Ramos (cell line): ENCODE measurements at regions not wholly inside any gene's neighbourhood (a gene's known extent, or its start where the extent isn't known, plus 50 kb on each side); places are given as distances from the start of the nearest gene placed in this dataset.
"Not testable (repeated sequence)": the region's sequence is repeated elsewhere in the genome, so short reads cannot be mapped to it uniquely, and the experiment has no call there.

Source experiments
- in situ Hi-C: fragments of 300-500 bp; cut with MboI; formaldehyde crosslinking; loops from one replicate; pipeline ENCODE4 v1.14.3; 2022; ENCODE audit warnings: low sequenced_read_pairs; ENCODE audit not compliant: unreplicated experiment

DNA sequence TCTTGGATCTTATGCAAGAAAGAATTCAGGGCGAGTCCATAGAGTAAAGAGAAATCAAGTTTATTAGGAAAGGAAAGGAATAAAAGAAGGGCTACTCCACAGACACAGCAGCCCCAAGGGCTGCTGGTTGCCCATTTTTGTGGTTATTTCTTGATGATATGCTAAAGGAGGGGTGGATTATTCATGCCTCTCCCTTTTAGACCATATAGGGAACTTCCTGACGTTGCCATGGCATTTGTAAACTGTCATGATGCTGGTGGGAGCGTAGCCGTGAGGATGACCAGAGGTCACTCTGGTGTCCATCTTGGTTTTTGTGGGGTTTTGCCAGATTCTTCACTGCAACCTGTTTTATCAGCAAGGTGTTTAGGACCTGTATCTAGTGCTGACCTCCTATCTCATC is 115.4 kb upstream of the CARD11 start:
- in situ Hi-C loops, result no loop called here

GRCh38 chr7:3159445-3159844 is 115.8 kb upstream of the CARD11 start:
- in situ Hi-C loops, result no loop called here

- in situ Hi-C loops, result not testable (repeated sequence)
Observed at GRCh38 chr7:3159926-3160325, 116.3 kb upstream of the CARD11 start.

DNA sequence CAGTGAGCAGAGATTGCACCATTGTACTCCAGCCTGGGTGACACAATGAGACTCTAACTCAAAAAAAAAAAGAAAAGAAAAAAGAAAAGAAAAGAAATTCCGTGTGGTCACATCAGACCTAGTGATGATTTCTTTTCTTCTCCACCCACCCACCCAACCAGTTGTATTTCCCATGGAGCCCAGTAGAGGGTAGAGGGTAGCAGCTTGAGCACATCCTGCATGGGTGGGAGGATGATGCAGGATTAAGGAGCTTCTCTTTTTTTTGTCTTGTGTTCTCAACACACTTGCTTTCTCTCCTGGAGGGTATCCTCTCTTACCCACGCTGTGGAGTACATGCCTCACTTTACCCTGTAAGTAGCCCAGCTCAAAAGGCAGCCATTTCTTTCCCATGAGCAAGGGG is 118.6 kb upstream of the CARD11 start:
- in situ Hi-C loops, result no loop called here

DNA sequence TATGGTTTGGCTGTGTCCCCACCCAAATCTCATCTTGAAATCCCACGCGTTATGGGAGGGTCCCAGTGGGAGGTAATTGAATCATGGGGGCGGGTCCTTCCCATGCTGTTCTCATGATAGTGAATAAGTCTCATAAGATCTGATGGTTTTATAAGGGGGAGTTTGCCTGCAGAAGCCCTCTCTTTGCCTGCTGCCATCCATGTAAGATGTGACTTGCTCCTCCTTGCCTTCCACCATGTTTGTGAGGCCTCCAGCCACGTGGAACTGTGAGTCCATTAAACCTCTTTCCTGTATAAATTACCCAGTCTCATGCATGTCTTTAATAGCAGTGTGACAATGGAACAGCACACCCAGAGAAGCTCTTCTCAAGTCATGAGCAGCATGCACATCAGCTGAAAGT is 119.1 kb upstream of the CARD11 start:
- in situ Hi-C loops, result not testable (repeated sequence)

GRCh38 chr7:3164380-3164792 is 120.7 kb upstream of the CARD11 start:
- in situ Hi-C loops, result no loop called here

DNA sequence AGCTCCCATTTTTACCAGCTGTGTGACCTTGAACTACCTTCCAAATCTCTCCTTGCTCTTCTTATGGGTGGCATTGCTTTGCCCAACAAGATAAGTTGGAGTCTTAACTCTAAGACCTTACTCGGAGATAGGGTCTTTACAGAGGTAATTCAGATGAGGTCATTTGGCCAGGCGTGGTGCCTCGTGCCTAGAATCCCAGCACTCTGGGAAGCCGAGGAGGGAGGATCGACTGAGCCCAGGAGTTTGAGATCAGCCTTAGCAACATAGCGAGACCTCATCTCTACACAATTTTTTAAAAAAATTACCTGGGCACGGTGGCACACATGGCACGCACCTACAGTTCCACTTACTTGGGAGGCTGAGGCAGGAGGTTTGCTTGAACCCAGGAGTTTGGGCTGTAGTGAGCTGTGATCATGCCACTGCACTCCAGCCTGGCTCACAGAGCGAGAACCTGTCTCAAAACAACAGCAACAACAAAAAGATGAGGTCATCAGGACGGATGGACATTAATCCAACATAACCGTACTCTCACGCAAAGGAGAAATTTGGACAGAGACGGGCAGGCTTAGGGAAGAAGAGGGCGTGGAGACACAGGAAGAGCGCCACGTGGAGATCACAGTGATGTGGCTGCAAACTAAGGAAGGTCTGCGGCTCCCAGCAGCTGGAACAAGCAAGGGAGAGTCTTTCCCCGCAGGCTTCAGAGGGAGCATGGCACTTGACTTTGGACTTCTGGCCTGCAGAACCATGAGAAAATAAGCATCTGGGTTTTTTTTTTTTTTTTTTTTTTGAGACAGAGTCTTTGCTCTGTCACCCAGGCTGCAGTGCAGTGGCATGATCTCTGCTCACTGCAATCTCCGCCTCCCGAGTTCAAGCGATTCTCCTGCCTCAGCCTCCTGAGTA is 122.3 kb upstream of the CARD11 start:
- in situ Hi-C loops, result no loop called here

- in situ Hi-C loops, result no loop called here
Observed at GRCh38 chr7:3167551-3167950, 123.9 kb upstream of the CARD11 start.

- in situ Hi-C loops, result no loop called here
Observed at GRCh38 chr7:3168370-3168769, 124.7 kb upstream of the CARD11 start.

DNA sequence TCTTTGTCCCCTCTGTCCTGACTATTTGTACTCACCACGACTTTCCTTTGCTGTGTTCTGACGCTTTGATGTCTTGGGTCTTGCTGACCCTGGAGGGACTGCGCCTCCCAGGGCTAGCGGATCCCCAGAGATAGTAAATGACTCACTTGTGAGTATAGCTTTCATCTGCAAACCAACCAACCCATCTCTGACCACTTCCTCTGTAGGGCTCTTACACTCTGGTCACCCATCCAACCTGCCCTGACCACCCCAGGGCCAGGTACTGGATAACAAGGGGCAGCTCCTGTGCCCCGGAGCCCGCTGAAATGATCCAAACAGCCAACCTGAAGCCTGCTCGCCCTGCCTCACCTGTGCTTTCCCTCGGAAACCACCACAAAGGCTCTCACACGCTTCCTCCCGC is 125.2 kb upstream of the CARD11 start:
- in situ Hi-C loops, result no loop called here

GRCh38 chr7:3172768-3173280 is 128.2 kb upstream of the SDK1 start:
- in situ Hi-C loops, result no loop called here

- in situ Hi-C loops, result no loop called here
Observed at GRCh38 chr7:3174515-3175284, 126.4 kb upstream of the SDK1 start.

DNA sequence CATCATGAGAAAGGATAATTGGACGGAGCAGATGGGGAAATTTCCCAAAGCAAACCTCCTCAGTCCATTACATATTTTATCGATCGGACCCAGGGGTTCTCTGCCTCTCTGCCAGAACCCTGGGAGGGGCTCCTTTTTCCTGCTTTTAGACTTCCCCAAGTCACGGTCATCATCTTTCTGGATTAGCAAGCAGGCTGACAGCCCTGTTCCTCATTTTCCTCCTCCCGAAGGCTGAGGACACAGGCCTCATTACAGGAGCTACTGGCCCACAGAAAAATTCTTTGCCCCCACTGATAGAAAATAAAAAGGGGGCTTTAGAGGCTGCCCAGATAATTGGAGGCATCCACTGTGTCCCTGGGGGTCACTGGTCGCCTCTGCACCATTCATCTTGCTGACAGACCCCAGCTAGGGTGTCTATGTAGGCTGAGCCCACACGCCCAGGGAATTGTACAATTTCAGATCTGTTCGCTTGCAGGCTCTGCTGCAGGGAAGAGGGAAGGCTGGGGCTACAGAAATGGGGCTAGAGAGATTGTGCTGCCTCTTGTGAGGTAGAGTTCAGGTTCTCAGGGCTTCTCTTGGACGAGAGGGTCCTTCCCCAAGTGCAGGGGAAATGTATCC is 125.7 kb upstream of the SDK1 start:
- in situ Hi-C loops, result no loop called here

DNA sequence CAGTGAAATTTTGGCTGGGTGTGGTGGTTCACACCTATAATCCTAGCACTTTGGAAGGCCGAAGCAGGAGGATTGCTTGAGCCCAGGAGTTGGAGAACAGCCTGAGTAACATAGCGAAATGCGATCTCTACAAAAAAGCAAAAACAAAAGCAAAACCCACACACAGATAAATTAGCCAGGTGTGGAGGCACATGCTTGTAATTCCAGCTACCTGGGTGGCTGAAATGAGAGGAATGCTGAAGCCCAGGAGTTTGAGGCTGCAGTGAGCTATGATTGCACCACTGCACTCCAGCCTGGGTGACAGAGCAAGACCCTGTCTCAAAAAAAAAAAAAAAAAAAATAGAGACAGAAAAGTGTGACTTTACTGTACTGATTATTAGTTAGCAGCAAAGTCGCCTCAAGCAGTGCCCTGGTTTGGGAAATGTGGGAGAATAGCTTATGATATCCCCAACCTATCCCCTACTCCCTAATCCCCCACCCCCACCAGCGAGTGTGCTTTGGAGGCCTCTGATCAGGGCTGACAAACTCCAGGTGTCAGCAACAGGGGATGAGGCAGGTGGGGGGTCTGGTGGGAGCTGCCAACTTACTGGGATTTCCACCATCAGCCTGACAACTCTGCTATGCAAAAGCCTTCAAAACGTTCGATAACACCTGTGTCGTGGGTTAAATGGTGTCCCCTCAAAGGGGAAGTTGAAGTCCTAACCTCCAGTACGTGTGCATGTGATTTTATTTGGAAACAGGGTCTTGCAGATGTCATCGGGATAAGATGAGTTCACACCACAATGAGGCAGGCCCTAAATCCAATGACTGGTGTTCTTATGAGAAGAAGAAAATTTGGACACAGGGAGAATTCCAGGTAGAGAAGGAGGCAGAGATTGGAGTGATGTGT is 124.7 kb upstream of the SDK1 start:
- in situ Hi-C loops, result no loop called here

- in situ Hi-C loops, result no loop called here
Observed at GRCh38 chr7:3177271-3177670, 123.8 kb upstream of the SDK1 start.

- in situ Hi-C loops, result no loop called here
Observed at GRCh38 chr7:3179456-3179855, 121.6 kb upstream of the SDK1 start.

- in situ Hi-C loops, result no loop called here
Observed at GRCh38 chr7:3180604-3181003, 120.4 kb upstream of the SDK1 start.

DNA sequence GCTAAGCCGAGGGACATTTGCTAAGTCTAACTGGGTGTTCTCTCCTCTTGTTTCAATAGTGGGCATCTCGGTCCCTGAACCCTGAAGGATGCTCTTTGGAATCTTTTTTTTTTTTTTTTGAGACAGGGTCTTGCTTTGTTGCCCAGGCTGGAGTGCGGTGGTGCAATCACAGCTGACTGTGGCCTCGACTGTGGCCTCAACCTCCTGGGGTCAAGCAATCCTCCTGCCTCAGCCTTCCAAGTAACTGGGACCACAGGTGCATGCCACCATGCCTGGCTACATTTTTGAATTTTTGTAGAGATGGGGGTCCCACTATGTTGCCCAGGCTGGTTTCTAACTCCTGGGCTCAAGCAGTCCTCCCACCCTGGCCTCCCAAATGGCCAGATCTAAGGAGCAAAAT is 119.0 kb upstream of the SDK1 start:
- in situ Hi-C loops, result not testable (repeated sequence)

DNA sequence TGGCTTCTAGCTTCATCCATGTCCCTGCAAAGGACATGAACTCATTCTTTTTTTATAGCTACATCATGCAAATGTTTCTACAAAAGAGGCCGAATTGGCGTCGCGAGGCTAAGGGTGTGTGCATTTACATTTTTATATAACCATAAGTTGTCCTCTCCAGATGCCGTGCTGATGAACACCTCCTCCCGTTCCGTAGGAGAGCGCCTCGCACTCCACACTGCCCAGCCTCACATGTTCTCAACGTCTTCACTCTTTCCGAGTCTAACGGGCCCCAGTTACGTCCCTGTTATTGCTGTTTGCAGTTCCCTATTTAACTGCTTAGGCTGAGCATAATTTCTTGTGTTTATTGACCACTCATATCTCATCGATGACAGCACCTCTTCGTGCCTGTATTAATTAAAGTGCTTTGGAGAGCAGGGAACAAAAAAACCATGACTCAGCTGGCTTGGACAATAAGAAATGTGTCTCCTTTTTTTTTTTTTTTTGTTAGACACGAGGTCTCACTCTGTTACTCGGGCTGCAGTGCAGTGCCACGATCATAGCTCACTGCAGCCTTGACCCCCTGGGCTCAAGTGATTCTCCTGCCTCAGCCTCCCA is 113.5 kb upstream of the SDK1 start:
- in situ Hi-C loops, result no loop called here

GRCh38 chr7:3188946-3189345 is 112.1 kb upstream of the SDK1 start:
- in situ Hi-C loops, result no loop called here
